Activated CD8-positive, alpha-beta memory T cell treated with anti-CD3 and anti-CD28 coated beads for 36 hours (primary cell): ENCODE measurements at regions not wholly inside any gene's neighbourhood (a gene's known extent, or its start where the extent isn't known, plus 50 kb on each side); places are given as distances from the start of the nearest gene placed in this dataset.

ENCODE experiments used
- CTCF ChIA-PET: fragments of 350-600 bp; sonication (Branson Sonifier 250); formaldehyde crosslinking; loops from one replicate; lab custom pipeline; 2021; ENCODE audit warnings: antibody characterized with exemption; lab: Charles Lee
- POLR2A ChIA-PET: fragments of 350-600 bp; sonication (Branson Sonifier 250); formaldehyde crosslinking; loops from one replicate; lab custom pipeline; 2021; ENCODE audit warnings: antibody characterized with exemption; lab: Charles Lee

DNA sequence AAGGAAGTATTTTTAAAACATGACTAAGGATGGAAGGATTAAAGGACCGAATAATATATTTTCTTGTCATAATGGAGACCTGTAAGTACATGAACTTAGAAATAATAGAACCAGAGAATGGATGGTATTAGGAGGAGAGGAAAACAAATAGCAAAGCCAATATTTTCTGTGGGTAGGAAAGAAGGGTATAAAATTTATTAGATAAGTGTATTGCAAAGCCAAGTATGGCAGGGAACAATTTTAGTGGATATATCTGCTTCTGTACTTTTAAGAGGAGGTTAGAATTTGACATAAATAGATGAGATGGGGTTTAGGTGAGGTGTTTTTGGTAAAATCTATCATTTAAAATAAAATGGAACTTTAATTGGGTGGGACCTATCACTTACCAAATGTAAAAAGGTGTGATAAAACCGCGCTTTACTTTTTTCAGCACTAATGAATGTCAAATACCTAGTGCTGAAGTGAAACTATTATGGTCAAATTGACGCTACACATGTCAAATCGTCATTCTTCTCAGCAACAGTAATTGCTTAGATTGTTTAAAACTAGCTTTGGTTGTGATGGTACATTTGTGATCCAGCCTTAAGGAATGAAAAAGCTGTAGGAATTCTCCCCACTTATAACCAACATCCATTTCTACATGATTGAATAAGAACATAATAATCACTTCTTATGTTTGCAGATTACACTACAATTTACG, 78.1 kb upstream of the ZEB2 start:
- POLR2A ChIA-PET: no interaction called here
- CTCF ChIA-PET: no interaction called here

GRCh38 chr2:144597388-144597787, 77.5 kb upstream of the ZEB2 start:
- POLR2A ChIA-PET: no interaction called here
- CTCF ChIA-PET: no interaction called here

DNA sequence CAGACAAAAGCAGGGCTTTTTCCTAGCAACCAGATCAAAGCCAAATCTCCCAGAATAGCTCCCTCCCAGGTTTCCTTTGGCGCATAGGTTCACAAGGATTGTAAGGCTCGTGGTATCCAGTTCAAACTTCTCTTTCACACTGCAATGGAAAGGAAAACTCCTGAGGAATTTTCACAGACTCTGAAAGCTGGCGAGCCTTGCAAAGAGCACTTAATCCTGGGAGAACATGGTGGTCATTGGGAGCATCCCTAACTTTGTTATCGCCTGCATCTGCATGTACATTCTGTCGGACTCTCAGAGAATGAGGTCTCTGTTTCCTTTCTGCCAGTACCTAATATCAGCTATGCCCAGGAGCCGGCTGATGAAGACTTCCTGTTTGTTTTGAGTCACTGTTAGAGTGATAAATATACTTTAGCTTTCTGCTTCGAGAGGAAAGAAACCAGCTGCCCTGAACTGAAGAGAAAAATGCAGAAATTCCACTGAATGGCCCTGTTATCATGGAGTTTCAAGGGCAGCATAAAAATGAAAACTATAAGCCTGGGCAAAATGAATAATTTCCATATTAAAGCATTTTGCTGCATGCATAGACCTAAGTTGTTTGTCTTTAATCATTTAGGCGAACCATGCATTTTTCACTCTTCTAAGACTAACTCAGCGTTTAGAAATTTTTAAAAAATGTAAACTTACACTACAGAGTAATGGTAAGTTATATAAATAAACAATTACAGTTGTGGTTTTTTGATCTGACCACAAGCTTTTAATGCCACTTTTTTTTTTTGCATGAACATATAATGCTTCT, 76.4 kb upstream of the ZEB2 start:
- CTCF ChIA-PET: interaction anchor here (1.0 kb wide), 1 partner anchor 86 kb away, joined by 3 read pairs; no protein-coding TSS in a partner anchor
- POLR2A ChIA-PET: no interaction called here

DNA sequence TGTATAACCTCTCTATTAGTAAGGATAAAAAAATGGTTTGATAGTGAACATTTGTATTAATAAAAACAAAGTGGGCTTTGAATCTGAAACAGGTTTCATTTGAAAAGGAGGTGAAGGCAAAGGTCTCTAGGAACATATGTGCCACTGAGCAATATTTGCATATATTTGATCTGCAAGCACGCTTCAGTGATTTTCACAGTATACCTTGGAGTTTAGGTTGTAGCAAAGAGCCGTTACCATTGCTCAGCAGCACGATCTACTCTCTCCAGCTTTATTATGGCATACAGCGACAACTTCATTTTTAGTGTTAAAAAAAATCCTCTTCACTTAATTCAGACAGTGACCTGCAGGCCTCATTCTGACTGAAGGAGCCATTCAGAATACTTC, 75.8 kb upstream of the ZEB2 start:
- CTCF ChIA-PET: interaction anchor here (1.2 kb wide), 1 partner anchor 12 kb away, joined by 3 read pairs; no protein-coding TSS in a partner anchor
- POLR2A ChIA-PET: no interaction called here

GRCh38 chr2:144595279-144595678, 75.4 kb upstream of the ZEB2 start:
- ChIA-PET CTCF (interaction anchor here (1.2 kb wide), 1 partner anchor 12 kb away, joined by 3 read pairs; no protein-coding TSS in a partner anchor), POLR2A (no interaction called here)

- POLR2A ChIA-PET: no interaction called here
- CTCF ChIA-PET: no interaction called here
These were observed 73.9 kb upstream of the ZEB2 start for GRCh38 chr2:144593803-144594202.

DNA sequence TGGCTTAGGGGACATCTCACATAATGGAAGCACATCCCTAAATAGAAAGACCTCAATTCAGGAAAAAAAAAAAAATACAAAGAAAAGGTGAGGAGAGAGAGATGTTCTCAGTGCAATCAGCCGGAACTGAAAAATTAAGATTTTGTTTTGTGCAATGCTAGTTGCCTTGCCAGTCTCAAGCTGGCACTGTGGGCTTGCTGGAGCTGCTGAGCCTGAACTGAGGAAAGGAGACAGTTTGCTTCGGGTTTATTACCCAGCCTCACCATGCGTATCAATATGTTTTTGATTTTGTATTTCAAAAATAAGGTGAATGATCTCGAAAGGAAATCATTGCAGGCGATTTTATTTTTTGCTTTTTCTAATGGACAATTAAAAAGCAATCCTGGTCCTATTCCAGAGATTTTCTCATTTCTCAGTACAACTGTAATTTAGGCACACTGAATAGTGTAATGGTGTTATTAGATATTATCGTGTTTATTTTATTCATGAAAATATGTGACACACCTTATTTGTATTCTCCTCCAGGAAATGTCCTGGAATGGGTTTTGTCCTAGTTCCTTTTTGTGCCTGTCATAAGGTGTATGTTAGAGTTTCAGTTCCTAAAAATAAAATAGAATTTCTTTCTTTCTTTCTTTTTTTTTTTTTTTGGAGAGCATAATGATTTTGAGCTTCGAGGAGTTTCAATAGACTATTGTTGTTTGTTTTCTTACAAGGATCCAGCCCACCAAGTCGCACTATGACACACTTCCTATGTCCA, 72.8 kb upstream of the ZEB2 start:
- CTCF ChIA-PET: no interaction called here
- POLR2A ChIA-PET: interaction anchor here (0.7 kb wide), 1 partner anchor 1493 kb away, joined by 4 read pairs; no protein-coding TSS in a partner anchor

GRCh38 chr2:144587306-144587705, 67.4 kb upstream of the ZEB2 start:
- ChIA-PET POLR2A (no interaction called here), CTCF (no interaction called here)

GRCh38 chr2:144586476-144586875, 66.6 kb upstream of the ZEB2 start:
- CTCF ChIA-PET: no interaction called here
- POLR2A ChIA-PET: interaction anchor here (0.6 kb wide), 1 partner anchor 115 kb away, joined by 5 read pairs; no protein-coding TSS in a partner anchor

- ChIA-PET CTCF (interaction anchor here (1.2 kb wide), 1 partner anchor 11 kb away, joined by 3 read pairs; no protein-coding TSS in a partner anchor), POLR2A (no interaction called here)
These were observed 64.0 kb upstream of the ZEB2 start for GRCh38 chr2:144583741-144584453.

GRCh38 chr2:144583381-144583729, 63.4 kb upstream of the ZEB2 start:
- POLR2A ChIA-PET: no interaction called here
- CTCF ChIA-PET: interaction anchor here (1.2 kb wide), 1 partner anchor 12 kb away, joined by 3 read pairs; no protein-coding TSS in a partner anchor

DNA sequence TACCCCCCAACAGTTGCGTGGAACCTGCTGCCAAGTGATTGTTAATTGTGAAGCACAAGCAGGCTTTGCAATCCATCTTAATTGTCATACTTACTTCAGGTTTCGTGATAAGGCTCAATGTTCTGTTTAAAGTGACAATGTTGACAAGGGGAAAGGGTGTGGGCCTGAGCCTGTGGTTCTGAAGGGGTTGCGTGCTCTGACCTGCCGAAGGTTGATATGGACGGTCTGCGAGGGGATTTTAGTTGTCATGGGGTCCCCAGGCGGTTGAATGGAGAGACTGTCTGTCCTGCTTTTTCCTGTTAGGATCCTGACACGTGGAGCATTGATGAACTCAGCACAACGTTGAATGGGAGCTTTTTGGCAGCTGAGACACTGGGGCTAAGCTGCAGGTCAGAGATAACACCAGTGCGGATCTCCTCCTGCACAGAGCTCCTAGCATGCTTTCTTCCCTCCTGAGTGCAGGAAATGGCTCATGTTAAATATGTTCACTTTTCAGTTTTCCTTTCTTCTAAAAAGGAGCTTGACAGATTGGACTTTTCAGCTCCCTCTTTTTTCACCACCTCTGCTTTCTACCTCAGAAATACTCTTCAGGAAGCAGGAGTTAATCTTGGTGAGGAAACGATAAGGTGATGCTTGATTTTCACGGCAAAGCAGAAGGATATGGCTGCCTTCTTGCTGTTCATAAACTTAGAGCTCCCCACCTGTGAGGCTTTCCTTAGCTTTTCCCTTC, 62.9 kb upstream of the ZEB2 start:
- ChIA-PET POLR2A (no interaction called here), CTCF (interaction anchor here (1.2 kb wide), 1 partner anchor 12 kb away, joined by 3 read pairs; no protein-coding TSS in a partner anchor)

DNA sequence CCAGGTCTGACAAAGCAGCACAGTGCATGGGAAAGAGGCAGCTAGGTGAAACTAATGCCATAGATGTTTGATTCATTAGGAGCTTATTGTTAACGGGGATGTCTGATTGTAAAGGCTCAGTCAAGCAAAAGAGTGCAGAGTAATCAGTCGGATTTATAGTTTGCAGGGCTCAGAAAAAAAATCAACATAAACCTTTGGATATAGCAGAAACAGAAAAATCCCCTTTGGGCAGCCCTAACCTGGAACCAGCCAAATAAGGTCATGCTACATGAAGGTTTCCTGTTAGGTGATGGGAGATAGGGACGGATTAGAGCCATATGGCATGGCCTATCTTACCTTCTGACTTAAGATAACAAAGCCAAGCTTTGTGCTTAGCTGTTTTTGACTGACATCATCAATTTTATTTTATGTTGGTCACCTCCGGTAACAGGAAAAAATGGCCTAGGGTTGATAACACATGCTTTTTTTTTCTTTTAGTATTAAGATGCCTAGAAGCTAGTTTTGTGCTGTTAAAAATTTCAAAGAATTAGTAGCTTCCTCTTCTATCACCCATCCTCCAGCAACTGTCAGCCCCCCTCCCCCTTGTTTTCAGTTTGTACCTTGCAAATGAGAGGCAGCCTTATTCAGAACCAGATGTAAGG, 60.7 kb upstream of the ZEB2 start:
- ChIA-PET POLR2A (no interaction called here), CTCF (interaction anchor here (1.3 kb wide), 1 partner anchor 11 kb away, joined by 3 read pairs; no protein-coding TSS in a partner anchor)

GRCh38 chr2:144579556-144579955, 59.6 kb upstream of the ZEB2 start:
- CTCF ChIA-PET: no interaction called here
- POLR2A ChIA-PET: no interaction called here

GRCh38 chr2:144578099-144578498, 58.2 kb upstream of the ZEB2 start:
- ChIA-PET POLR2A (no interaction called here), CTCF (no interaction called here)

DNA sequence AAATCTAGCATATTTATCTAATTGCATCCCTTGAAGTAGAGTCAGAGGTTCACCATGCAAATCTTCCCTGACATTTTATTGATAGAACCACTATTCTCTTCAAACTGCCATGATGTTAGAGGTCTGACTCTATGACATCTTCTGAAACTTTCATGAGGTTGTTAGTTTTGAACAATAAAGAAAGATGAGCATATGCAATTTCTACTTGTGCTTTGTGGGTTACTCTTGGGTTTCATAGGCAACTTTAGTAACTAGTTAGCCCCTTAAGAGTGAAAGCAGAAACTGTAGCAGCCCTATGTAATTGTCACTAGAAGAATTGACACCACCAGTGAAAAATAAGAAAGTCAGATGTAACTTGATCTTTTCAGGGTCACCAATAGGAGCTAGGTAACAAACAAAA, 53.1 kb upstream of the ZEB2 start:
- ChIA-PET POLR2A (no interaction called here), CTCF (interaction anchor here (0.6 kb wide), 1 partner anchor 750 kb away, joined by 3 read pairs; no protein-coding TSS in a partner anchor)

DNA sequence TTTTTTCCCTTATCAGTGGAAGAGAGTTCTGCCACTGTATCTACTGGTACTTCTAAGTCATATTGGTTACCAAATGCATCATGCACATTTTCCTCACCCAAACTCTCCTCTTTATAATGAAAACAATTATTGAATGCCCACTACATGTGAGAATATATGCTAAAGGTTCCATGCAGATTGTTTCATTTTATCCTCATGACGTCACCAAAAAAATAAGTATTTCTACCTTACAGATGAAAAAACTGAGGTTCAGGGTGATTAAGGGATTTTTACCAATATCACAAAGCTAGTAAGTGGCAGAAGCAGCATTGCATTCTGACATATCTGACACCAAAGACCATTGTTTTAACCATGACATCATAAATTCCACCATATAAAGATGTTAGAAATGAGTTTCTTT, 51.9 kb upstream of the ZEB2 start:
- ChIA-PET CTCF (no interaction called here), POLR2A (no interaction called here)

DNA sequence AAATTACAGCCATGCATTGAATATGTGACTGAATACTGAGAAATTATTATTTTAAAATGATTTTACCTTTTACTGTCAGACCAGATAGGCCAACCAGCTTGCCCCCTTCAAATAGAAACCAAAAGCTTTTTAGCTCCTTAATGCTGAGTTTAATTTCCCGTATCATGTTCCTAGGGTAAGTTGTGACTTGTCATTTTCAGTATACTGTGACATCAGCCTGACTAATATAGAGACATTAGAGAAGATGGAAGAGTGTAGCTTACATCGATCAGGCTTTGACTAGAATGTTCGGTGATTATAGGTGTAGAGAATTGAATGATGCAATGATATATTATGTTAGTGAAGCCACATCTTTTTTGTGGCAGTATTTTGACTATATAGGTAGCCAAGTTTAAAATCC, 50.6 kb upstream of the ZEB2 start:
- CTCF ChIA-PET: no interaction called here

More for the DNA sequence above, 50.6 kb upstream of the ZEB2 start:
- POLR2A ChIA-PET: no interaction called here
